HFFc6 (cell line): ENCODE measurements at regions not wholly inside any gene's neighbourhood (a gene's known extent, or its start where the extent isn't known, plus 50 kb on each side); places are given as distances from the start of the nearest gene placed in this dataset.

Experiments
- DNase-seq: peaks from one replicate; pipeline ENCODE4 v3.0.0-alpha.2; 2018
- H3K27ac Mint-ChIP-seq: 2 replicates; pipeline ENCODE4 v1.8.0; 2020; ENCODE audit warnings: mild to moderate bottlenecking, mixed read lengths
- H3K27me3 Mint-ChIP-seq: 2 replicates; pipeline ENCODE4 v1.8.0; 2021; ENCODE audit warnings: mild to moderate bottlenecking, moderate library complexity, mixed read lengths; ENCODE audit not compliant: insufficient read depth
- H3K36me3 Mint-ChIP-seq: 2 replicates; pipeline ENCODE4 v1.8.0; 2021; ENCODE audit warnings: low read depth, mixed read lengths
- H3K4me1 Mint-ChIP-seq: 2 replicates; pipeline ENCODE4 v1.8.0; 2020; ENCODE audit warnings: low read depth, mixed read lengths
- H3K4me3 Mint-ChIP-seq: 2 replicates; pipeline ENCODE4 v1.8.0; 2020; ENCODE audit warnings: mild to moderate bottlenecking, moderate library complexity, mixed read lengths
- H3K9me3 Mint-ChIP-seq: 2 replicates; pipeline ENCODE4 v1.8.0; 2020; ENCODE audit warnings: mild to moderate bottlenecking, mixed read lengths
- CTCF ChIP-seq: fragments of 200-600 bp; sonication (generic); IDR thresholded peaks from 2 replicates; pipeline ENCODE4 v1.5.0; 2021; ENCODE audit warnings: antibody characterized with exemption, mild to moderate bottlenecking

DNA sequence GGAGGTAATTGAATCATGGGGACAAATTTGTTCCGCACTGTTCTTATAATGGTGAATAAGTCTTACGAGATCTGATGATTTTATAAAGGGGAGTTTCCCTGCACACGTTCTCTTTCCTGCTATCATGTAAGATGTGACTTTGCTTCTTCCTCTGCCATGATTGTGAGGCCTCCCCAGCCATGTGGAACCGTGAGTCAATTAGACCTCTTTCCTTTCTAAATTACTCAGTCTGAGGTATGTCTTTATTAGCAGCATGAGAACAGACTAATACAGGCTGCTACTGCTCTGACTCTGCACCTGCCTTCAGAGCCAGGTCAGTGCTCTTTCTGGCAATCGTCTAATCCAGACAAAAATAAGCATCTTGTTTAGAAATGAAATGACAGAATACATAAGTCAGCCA lies 479.2 kb upstream of the TUSC1 start:
- H3K4me3 Mint-ChIP-seq = no peak overlapping the region
- no peak for DNase-seq
- H3K9me3 Mint-ChIP-seq = peaks cover 9% of the 10 kb centered on the region; the same call in 1 of the 2 replicates
- H3K36me3 Mint-ChIP-seq = peaks cover 5% of the 10 kb centered on the region; the same call in 1 of the 2 replicates
- no peak for TF ChIP-seq CTCF
- H3K27ac Mint-ChIP-seq = peak overlapping the region; percentile 10; the same call in 1 of the 2 replicates
- H3K4me1 Mint-ChIP-seq = peaks cover 45% of the 10 kb centered on the region
- H3K27me3 Mint-ChIP-seq = no peaks in the 10 kb centered on the region; the same call in 1 of the 2 replicates

GRCh38 chr9:26152350-26152749 lies 474.1 kb upstream of the TUSC1 start:
- H3K27ac Mint-ChIP-seq = no peak overlapping the region
- H3K36me3 Mint-ChIP-seq = peaks cover 2% of the 10 kb centered on the region; the same call in 1 of the 2 replicates
- peaks cover 2% of the 10 kb centered on the region; the same call in 1 of the 2 replicates for H3K9me3 Mint-ChIP-seq
- no peak for DNase-seq
- TF ChIP-seq CTCF = no peak
- H3K4me1 Mint-ChIP-seq = peaks cover 3% of the 10 kb centered on the region
- H3K4me3 Mint-ChIP-seq = no peak overlapping the region
- H3K27me3 Mint-ChIP-seq = no peaks in the 10 kb centered on the region; the same call in 1 of the 2 replicates

GRCh38 chr9:26148128-26148527 lies 469.9 kb upstream of the TUSC1 start:
- Mint-ChIP-seq H3K27me3 (no peaks in the 10 kb centered on the region; the same call in 1 of the 2 replicates), H3K9me3 (no peaks in the 10 kb centered on the region), H3K27ac (no peak overlapping the region), H3K4me1 (no peaks in the 10 kb centered on the region; the same call in 1 of the 2 replicates), H3K36me3 (no peaks in the 10 kb centered on the region), H3K4me3 (no peak overlapping the region)
- TF ChIP-seq CTCF = no peak
- DNase-seq = no peak

GRCh38 chr9:26145938-26146337 lies 467.7 kb upstream of the TUSC1 start:
- H3K36me3 Mint-ChIP-seq = no peaks in the 10 kb centered on the region
- H3K9me3 Mint-ChIP-seq = no peaks in the 10 kb centered on the region; the same call in 1 of the 2 replicates
- no peak for DNase-seq
- no peak overlapping the region for H3K27ac Mint-ChIP-seq
- H3K4me1 Mint-ChIP-seq = no peaks in the 10 kb centered on the region; the same call in 1 of the 2 replicates
- no peak for TF ChIP-seq CTCF
- peak overlapping the region; percentile 33; the same call in 1 of the 2 replicates for H3K4me3 Mint-ChIP-seq
- H3K27me3 Mint-ChIP-seq = no peaks in the 10 kb centered on the region

- no peak for DNase-seq
- H3K4me1 Mint-ChIP-seq = no peaks in the 10 kb centered on the region; the same call in 1 of the 2 replicates
- H3K9me3 Mint-ChIP-seq = no peaks in the 10 kb centered on the region; the same call in 1 of the 2 replicates
- no peak overlapping the region for H3K4me3 Mint-ChIP-seq
- H3K36me3 Mint-ChIP-seq = no peaks in the 10 kb centered on the region
- TF ChIP-seq CTCF = no peak
- H3K27me3 Mint-ChIP-seq = no peaks in the 10 kb centered on the region
- H3K27ac Mint-ChIP-seq = no peak overlapping the region
Measured at GRCh38 chr9:26142631-26143030, 464.4 kb upstream of the TUSC1 start.
